OCI-LY7 (cell line): ENCODE measurements at regions not wholly inside any gene's neighbourhood (a gene's known extent, or its start where the extent isn't known, plus 50 kb on each side); places are given as distances from the start of the nearest gene placed in this dataset.

ENCODE experiments used
- BruUV-seq: library from RNA; stranded (reverse); fragments of 400-500 nt; replicated peaks from 2 replicates; lab custom pipeline; 2021; lab: Mats Ljungman, UMichigan
- CTCF ChIA-PET: fragments of 300-600 bp; sonication (Branson Sonifier 250); formaldehyde crosslinking; loops from one replicate; lab custom pipeline; 2022; ENCODE audit warnings: antibody characterized with exemption; ENCODE audit not compliant: unreplicated experiment; lab: Charles Lee
- POLR2A ChIA-PET: fragments of 300-600 bp; sonication (Branson Sonifier 250); formaldehyde crosslinking; loops from one replicate; lab custom pipeline; 2022; ENCODE audit warnings: antibody characterized with exemption; lab: Charles Lee
- DNase-seq: peaks from one replicate; pipeline ENCODE4 v3.0.0-alpha.2; 2015; ENCODE audit warnings: low spot score
- H2AFZ ChIP-seq: fragments of 200-600 bp; sonication (generic), shearing (Covaris generic); 2 replicates; pipeline ENCODE4 v1.6.1; 2014; ENCODE audit warnings: mild to moderate bottlenecking, antibody characterized with exemption, low read length, moderate library complexity
- H3K27ac ChIP-seq: fragments of 200-600 bp; sonication (generic); 2 replicates; pipeline ENCODE4 v1.5.1; 2014; ENCODE audit warnings: mixed run types, low read depth, mild to moderate bottlenecking, moderate library complexity, low read length, inconsistent platforms; ENCODE audit not compliant: poor library complexity, severe bottlenecking
- H3K36me3 ChIP-seq: fragments of 200-600 bp; sonication (generic); 2 replicates; pipeline ENCODE4 v1.6.1; 2014; ENCODE audit warnings: mild to moderate bottlenecking, antibody characterized with exemption, low read length, moderate library complexity, mixed read lengths; ENCODE audit not compliant: insufficient read depth
- H3K4me1 ChIP-seq: fragments of 200-600 bp; sonication (generic); 2 replicates; pipeline ENCODE4 v1.5.1; 2014; ENCODE audit warnings: mild to moderate bottlenecking, low read length; ENCODE audit not compliant: insufficient read depth, poor library complexity, severe bottlenecking
- H3K4me2 ChIP-seq: fragments of 200-600 bp; sonication (generic); 2 replicates; pipeline ENCODE4 v1.6.1; 2014; ENCODE audit warnings: mild to moderate bottlenecking, low read length
- H3K4me3 ChIP-seq: fragments of 200-600 bp; sonication (generic); 2 replicates; pipeline ENCODE4 v1.5.1; 2014; ENCODE audit warnings: mild to moderate bottlenecking, low read depth, low read length; ENCODE audit not compliant: poor library complexity, severe bottlenecking
- H3K79me2 ChIP-seq: fragments of 200-600 bp; sonication (generic); 2 replicates; pipeline ENCODE4 v1.6.1; 2016; ENCODE audit warnings: low read depth, mild to moderate bottlenecking, low read length, moderate library complexity, mixed read lengths; ENCODE audit not compliant: insufficient read depth
- H3K9me2 ChIP-seq: fragments of 200-600 bp; sonication (generic); 2 replicates; pipeline ENCODE4 v1.6.1; 2016; ENCODE audit warnings: mild to moderate bottlenecking, low read length, mixed read lengths; ENCODE audit not compliant: insufficient read depth
- H3K9me3 ChIP-seq: fragments of 200-600 bp; sonication (generic); 2 replicates; pipeline ENCODE4 v1.6.1; 2014; ENCODE audit warnings: mild to moderate bottlenecking, mixed run types, low read length, mixed read lengths
- H4K20me1 ChIP-seq: fragments of 200-600 bp; sonication (generic); 2 replicates; pipeline ENCODE4 v1.6.1; 2014; ENCODE audit warnings: mild to moderate bottlenecking, antibody characterized with exemption, low read length, moderate library complexity, mixed read lengths; ENCODE audit not compliant: insufficient read depth
- EZH2phosphoT487 ChIP-seq: fragments of 200-600 bp; sonication (generic); IDR thresholded peaks from 2 replicates; pipeline ENCODE4 v1.6.1; 2018; ENCODE audit warnings: low read depth, borderline replicate concordance, mild to moderate bottlenecking, mixed run types, antibody characterized with exemption, low read length, moderate library complexity, mixed read lengths
- intact Hi-C: fragments of 100-400 bp; cut with micrococcal nuclease; formaldehyde crosslinking; loops from one replicate; pipeline ENCODE4 v1.10.0; 2022; ENCODE audit not compliant: unreplicated experiment
- TF ChIP-seq, protein P1 (sequence below): fragments of 200-600 bp; sonication (generic); conservative IDR thresholded peaks from 2 replicates; pipeline ENCODE4 v1.5.1; 2014; ENCODE audit warnings: mild to moderate bottlenecking, antibody characterized with exemption, low read length, moderate library complexity, mixed read lengths

DNA sequence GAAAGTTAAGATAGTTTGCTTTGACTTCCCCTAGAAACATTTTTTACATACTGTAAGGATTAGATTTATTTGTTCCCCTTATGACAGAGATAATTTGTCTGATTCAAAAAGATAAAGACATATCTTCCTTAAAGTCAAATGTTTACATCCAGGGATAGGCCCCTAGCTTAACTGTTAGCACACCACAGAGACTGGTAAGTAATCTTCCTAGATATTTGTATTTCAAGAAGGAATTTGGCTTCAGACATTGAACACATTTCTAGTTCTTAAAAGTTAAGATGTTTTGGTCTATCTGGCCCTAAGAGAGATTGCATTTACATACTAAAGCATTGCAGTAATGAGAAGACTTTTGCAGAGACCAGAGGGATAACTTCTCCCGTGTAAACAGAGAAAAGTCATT is 1201.1 kb upstream of the GJE1 start:
- Histone ChIP-seq H4K20me1 (no peaks in the 10 kb centered on the region), H3K4me2 (no peak overlapping the region), H3K4me1 (no peaks in the 10 kb centered on the region), H3K36me3 (no peaks in the 10 kb centered on the region), H3K27ac (no peak overlapping the region), H3K79me2 (no peaks in the 10 kb centered on the region), H3K4me3 (no peak overlapping the region), H3K9me3 (no peaks in the 10 kb centered on the region), H2AFZ (no peak overlapping the region), H3K9me2 (no peaks in the 10 kb centered on the region)
- intact Hi-C loops = no loop called here
- CTCF ChIA-PET = no interaction called here
- no TSS peak for BruUV-seq
- no peak for DNase-seq
- POLR2A ChIA-PET = interaction anchor here (0.6 kb wide), 1 partner anchor 465 kb away, joined by 4 read pairs; no protein-coding TSS in a partner anchor
- TF ChIP-seq EZH2phosphoT487 = no peak
- TF ChIP-seq, protein P1, sequence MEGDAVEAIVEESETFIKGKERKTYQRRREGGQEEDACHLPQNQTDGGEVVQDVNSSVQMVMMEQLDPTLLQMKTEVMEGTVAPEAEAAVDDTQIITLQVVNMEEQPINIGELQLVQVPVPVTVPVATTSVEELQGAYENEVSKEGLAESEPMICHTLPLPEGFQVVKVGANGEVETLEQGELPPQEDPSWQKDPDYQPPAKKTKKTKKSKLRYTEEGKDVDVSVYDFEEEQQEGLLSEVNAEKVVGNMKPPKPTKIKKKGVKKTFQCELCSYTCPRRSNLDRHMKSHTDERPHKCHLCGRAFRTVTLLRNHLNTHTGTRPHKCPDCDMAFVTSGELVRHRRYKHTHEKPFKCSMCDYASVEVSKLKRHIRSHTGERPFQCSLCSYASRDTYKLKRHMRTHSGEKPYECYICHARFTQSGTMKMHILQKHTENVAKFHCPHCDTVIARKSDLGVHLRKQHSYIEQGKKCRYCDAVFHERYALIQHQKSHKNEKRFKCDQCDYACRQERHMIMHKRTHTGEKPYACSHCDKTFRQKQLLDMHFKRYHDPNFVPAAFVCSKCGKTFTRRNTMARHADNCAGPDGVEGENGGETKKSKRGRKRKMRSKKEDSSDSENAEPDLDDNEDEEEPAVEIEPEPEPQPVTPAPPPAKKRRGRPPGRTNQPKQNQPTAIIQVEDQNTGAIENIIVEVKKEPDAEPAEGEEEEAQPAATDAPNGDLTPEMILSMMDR = no peak

DNA sequence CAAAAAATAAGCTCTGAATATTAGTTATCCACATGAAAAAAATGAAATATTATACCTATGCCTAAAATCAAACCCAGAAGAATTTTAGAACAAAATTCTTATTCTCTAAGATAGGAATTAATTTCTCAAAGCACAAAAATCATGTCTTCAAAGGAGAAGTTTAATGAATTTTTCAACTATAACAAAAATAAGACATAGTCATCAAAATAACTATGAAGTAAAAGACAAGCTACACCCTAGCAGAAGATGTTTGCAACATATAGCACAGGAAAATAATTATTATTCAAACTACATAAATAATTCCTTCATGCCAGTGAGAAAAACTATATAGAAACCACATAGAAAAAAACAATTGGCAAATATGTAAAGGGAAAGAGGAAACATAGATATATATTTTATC is 1203.6 kb upstream of the GJE1 start:
- H3K4me1 ChIP-seq = no peaks in the 10 kb centered on the region
- POLR2A ChIA-PET = no interaction called here
- no peaks in the 10 kb centered on the region for H3K79me2 ChIP-seq
- H4K20me1 ChIP-seq = no peaks in the 10 kb centered on the region
- H3K36me3 ChIP-seq = no peaks in the 10 kb centered on the region
- no peak overlapping the region for H2AFZ ChIP-seq
- no TSS peak for BruUV-seq
- no peak overlapping the region for H3K4me3 ChIP-seq
- TF ChIP-seq, protein P1 = no peak
- no peak for TF ChIP-seq EZH2phosphoT487
- CTCF ChIA-PET = no interaction called here
- intact Hi-C loops = loop anchor here (10.0 kb wide), 1 partner anchor 1044 kb away; no protein-coding TSS in a partner anchor
- H3K9me3 ChIP-seq = no peaks in the 10 kb centered on the region
- H3K27ac ChIP-seq = no peak overlapping the region
- no peaks in the 10 kb centered on the region for H3K9me2 ChIP-seq
- DNase-seq = no peak
- no peak overlapping the region for H3K4me2 ChIP-seq

DNA sequence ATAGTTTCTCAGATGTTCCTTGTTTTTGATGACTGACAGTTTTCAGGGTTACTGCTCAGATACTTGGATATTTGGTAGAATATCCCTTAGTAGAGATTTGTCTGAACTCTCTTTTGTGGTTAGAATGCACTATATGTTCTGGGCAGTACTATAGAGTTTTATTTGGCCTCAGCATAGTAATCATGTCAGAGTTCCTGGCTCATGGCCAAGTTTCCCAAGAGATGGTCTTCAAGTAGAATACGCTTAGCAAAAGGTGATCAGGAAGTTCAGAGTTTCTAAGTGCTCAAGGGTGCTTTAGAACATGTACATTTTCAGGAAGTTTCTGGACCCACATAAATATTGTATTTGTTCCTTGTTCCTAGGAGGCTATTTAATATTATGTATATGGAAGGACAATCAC is 1209.7 kb upstream of the GJE1 start:
- Histone ChIP-seq H4K20me1 (no peaks in the 10 kb centered on the region), H3K36me3 (no peaks in the 10 kb centered on the region), H3K9me3 (no peaks in the 10 kb centered on the region), H3K4me3 (no peak overlapping the region), H3K4me2 (no peak overlapping the region), H3K27ac (no peak overlapping the region), H3K9me2 (no peaks in the 10 kb centered on the region), H3K79me2 (no peaks in the 10 kb centered on the region), H2AFZ (no peak overlapping the region), H3K4me1 (no peaks in the 10 kb centered on the region)
- DNase-seq = no peak
- ChIA-PET POLR2A (no interaction called here), CTCF (no interaction called here)
- intact Hi-C loops = loop anchor here (10.0 kb wide), 1 partner anchor 1038 kb away; no protein-coding TSS in a partner anchor
- no peak for TF ChIP-seq EZH2phosphoT487
- TF ChIP-seq, protein P1 = no peak
- no TSS peak for BruUV-seq
